GM19452 (cell line): ENCODE measurements at regions not wholly inside any gene's neighbourhood (a gene's known extent, or its start where the extent isn't known, plus 50 kb on each side); places are given as distances from the start of the nearest gene placed in this dataset.

Experiments used
- ATAC-seq: cut with Tn5 transposase; IDR thresholded peaks from one replicate; pipeline ENCODE4 v1.9.1; 2021; ENCODE audit not compliant: unreplicated experiment

- ATAC-seq: no peak
Measured at GRCh38 chr5:30620481-30621085, 572.9 kb upstream of the CDH6 start.

- no peak for ATAC-seq
Measured at GRCh38 chr5:30608501-30608900, 585.0 kb upstream of the CDH6 start.

- ATAC-seq: no peak
Measured at GRCh38 chr5:30607301-30607894, 586.1 kb upstream of the CDH6 start.

GRCh38 chr5:30605693-30606268, 587.7 kb upstream of the CDH6 start:
- no peak for ATAC-seq

- no peak for ATAC-seq
Measured at GRCh38 chr5:30604648-30605262, 588.7 kb upstream of the CDH6 start.

- ATAC-seq: no peak
Measured at GRCh38 chr5:30600892-30601291, 592.6 kb upstream of the CDH6 start.

- ATAC-seq: no peak
Measured at GRCh38 chr5:30596495-30597064, 596.9 kb upstream of the CDH6 start.

- no peak for ATAC-seq
Measured at GRCh38 chr5:30594331-30594730, 599.2 kb upstream of the CDH6 start.

- ATAC-seq: no peak
Measured at GRCh38 chr5:30592833-30593232, 600.7 kb upstream of the CDH6 start.

- no peak for ATAC-seq
Measured at GRCh38 chr5:30581198-30581935, 612.1 kb upstream of the CDH6 start.

GRCh38 chr5:30574761-30575160, 618.7 kb upstream of the CDH6 start:
- no peak for ATAC-seq

- ATAC-seq: no peak
Measured at GRCh38 chr5:30572279-30572678, 621.2 kb upstream of the CDH6 start.

- no peak for ATAC-seq
Measured at GRCh38 chr5:30561771-30562170, 631.7 kb upstream of the CDH6 start.

GRCh38 chr5:30551618-30552017, 641.9 kb upstream of the CDH6 start:
- ATAC-seq: no peak

- ATAC-seq: no peak
Measured at GRCh38 chr5:30548580-30549305, 644.7 kb upstream of the CDH6 start.

GRCh38 chr5:30540150-30540549, 653.3 kb upstream of the CDH6 start:
- no peak for ATAC-seq

GRCh38 chr5:30539004-30539634, 654.4 kb upstream of the CDH6 start:
- no peak for ATAC-seq

GRCh38 chr5:30525353-30525752, 668.1 kb upstream of the CDH6 start:
- ATAC-seq: no peak

GRCh38 chr5:30524428-30524827, 669.1 kb upstream of the CDH6 start:
- ATAC-seq: no peak

- no peak for ATAC-seq
Measured at GRCh38 chr5:30523061-30523460, 670.4 kb upstream of the CDH6 start.
